IMR-90 (cell line): ENCODE measurements at regions not wholly inside any gene's neighbourhood (a gene's known extent, or its start where the extent isn't known, plus 50 kb on each side); places are given as distances from the start of the nearest gene placed in this dataset.

Experiments used
- ATAC-seq: fragments of 200-7000 bp; cut with Tn5 transposase; 2 replicates; pipeline ENCODE4 v1.9.1; 2020; ENCODE audit warnings: low read depth, mild to moderate bottlenecking, moderate library complexity
- BruUV-seq: library from RNA; stranded (reverse); fragments of 400-500 nt; replicated peaks from 2 replicates; lab custom pipeline; 2021; lab: Mats Ljungman, UMichigan
- CTCF ChIA-PET: fragments of 300-600 bp; formaldehyde crosslinking; extraction: SDS; loops from one replicate; lab custom pipeline; 2021; ENCODE audit warnings: antibody characterized with exemption; lab: Yijun Ruan, JAX
- POLR2A ChIA-PET: fragments of 300-600 bp; sonication (Branson Sonifier 250); formaldehyde crosslinking; loops from one replicate; lab custom pipeline; 2022; ENCODE audit warnings: antibody characterized with exemption; ENCODE audit not compliant: unreplicated experiment; lab: Charles Lee
- DNase-seq: peaks from one replicate; pipeline ENCODE4 v3.0.0; 2013
- H2AFZ ChIP-seq: replicated peaks from 2 replicates; pipeline ENCODE3; 2013; ENCODE audit warnings: low read length, mild to moderate bottlenecking; ENCODE audit not compliant: poor library complexity
- H2AK5ac ChIP-seq: 2 replicates; pipeline ENCODE4 v1.6.1; 2013; ENCODE audit warnings: low read depth, low read length, inconsistent platforms
- H2AK9ac ChIP-seq: replicated peaks from 2 replicates; pipeline ENCODE3; 2013; ENCODE audit warnings: mild to moderate bottlenecking, low read depth, low read length, moderate library complexity; ENCODE audit not compliant: poor library complexity
- H2BK120ac ChIP-seq: 2 replicates; pipeline ENCODE4 v1.6.1; 2013; ENCODE audit warnings: low read depth, low read length, inconsistent platforms
- H2BK15ac ChIP-seq: 3 replicates; pipeline ENCODE4 v1.6.1; 2013; ENCODE audit warnings: low read depth, low read length, inconsistent platforms
- H2BK20ac ChIP-seq: 2 replicates; pipeline ENCODE4 v1.6.1; 2013; ENCODE audit warnings: low read depth, mild to moderate bottlenecking, inconsistent platforms, low read length, moderate library complexity
- H2BK5ac ChIP-seq: 2 replicates; pipeline ENCODE4 v1.6.1; 2013; ENCODE audit warnings: mild to moderate bottlenecking, low read depth, low read length, inconsistent platforms; ENCODE audit not compliant: poor library complexity, severe bottlenecking
- H3K14ac ChIP-seq: replicated peaks from 2 replicates; pipeline ENCODE4 v1.6.1; 2013; ENCODE audit warnings: low read depth, low read length, inconsistent platforms
- H3K18ac ChIP-seq: 2 replicates; pipeline ENCODE4 v1.6.1; 2013; ENCODE audit warnings: low read depth, low read length, control low read depth
- H3K23ac ChIP-seq: 2 replicates; pipeline ENCODE4 v1.6.1; 2013; ENCODE audit warnings: low read depth, low read length, inconsistent platforms
- H3K27ac ChIP-seq: 2 replicates; pipeline ENCODE4 v1.5.1; 2013; ENCODE audit warnings: mild to moderate bottlenecking, control low read depth, low read length; ENCODE audit not compliant: insufficient read depth
- H3K27me3 ChIP-seq: 2 replicates; pipeline ENCODE4 v1.6.1; 2013; ENCODE audit warnings: low read length; ENCODE audit not compliant: control insufficient read depth, insufficient read depth
- H3K36me3 ChIP-seq: 2 replicates; pipeline ENCODE4 v1.6.1; 2013; ENCODE audit warnings: low read length, mixed read lengths; ENCODE audit not compliant: control insufficient read depth, insufficient read depth
- H3K4ac ChIP-seq: 2 replicates; pipeline ENCODE4 v1.6.1; 2013; ENCODE audit warnings: low read depth, low read length, inconsistent platforms
- H3K4me1 ChIP-seq: 2 replicates; pipeline ENCODE4 v1.6.1; 2013; ENCODE audit warnings: low read length, mixed read lengths; ENCODE audit not compliant: control insufficient read depth, insufficient read depth
- H3K4me2 ChIP-seq: 2 replicates; pipeline ENCODE4 v1.6.1; 2013; ENCODE audit warnings: low read depth, mild to moderate bottlenecking, control low read depth, low read length, moderate library complexity
- H3K4me3 ChIP-seq: 2 replicates; pipeline ENCODE4 v1.5.1; 2013; ENCODE audit warnings: low read depth, mild to moderate bottlenecking, control low read depth, low read length, moderate library complexity; ENCODE audit not compliant: insufficient read depth
- H3K56ac ChIP-seq: 2 replicates; pipeline ENCODE4 v1.6.1; 2013; ENCODE audit warnings: low read length, inconsistent platforms; ENCODE audit not compliant: insufficient read depth; ENCODE audit errors: extremely low read depth
- H3K79me1 ChIP-seq, 2 experiments: 2 replicates each; pipeline ENCODE4 v1.6.1; 2013; ENCODE audit warnings: low read length in 2 of 2, inconsistent platforms in 1 of 2, low read depth in 1 of 2
- H3K9ac ChIP-seq: 2 replicates; pipeline ENCODE4 v1.6.1; 2013; ENCODE audit warnings: low read depth, low read length, control low read depth
- H3K9me1 ChIP-seq: 2 replicates; pipeline ENCODE4 v1.6.1; 2013; ENCODE audit warnings: low read length, inconsistent platforms; ENCODE audit not compliant: insufficient read depth
- H3K9me3 ChIP-seq: 2 replicates; pipeline ENCODE4 v1.6.1; 2013; ENCODE audit warnings: low read length; ENCODE audit not compliant: control insufficient read depth, insufficient read depth
- H4K20me1 ChIP-seq: 2 replicates; pipeline ENCODE4 v1.6.1; 2013; ENCODE audit warnings: low read length, inconsistent platforms; ENCODE audit not compliant: insufficient read depth
- H4K5ac ChIP-seq: 2 replicates; pipeline ENCODE4 v1.6.1; 2013; ENCODE audit warnings: mild to moderate bottlenecking, low read depth, low read length, control low read depth
- H4K8ac ChIP-seq, 2 experiments: 2 replicates each; pipeline ENCODE4 v1.6.1; 2013; ENCODE audit warnings: low read depth in 2 of 2, low read length in 2 of 2, control low read depth in 1 of 2, inconsistent platforms in 1 of 2
- H4K91ac ChIP-seq: 2 replicates; pipeline ENCODE4 v1.6.1; 2013; ENCODE audit warnings: low read depth, low read length, inconsistent platforms; ENCODE audit not compliant: insufficient read depth
- CHD1 ChIP-seq: IDR thresholded peaks from 2 replicates; pipeline ENCODE4 v1.6.1; 2012; ENCODE audit warnings: low read depth, low read length, improper control_type of control experiment
- FOS ChIP-seq: fragments of 150-350 bp; IDR thresholded peaks from 2 replicates; pipeline ENCODE4 v1.6.1; 2016; ENCODE audit warnings: low read depth, low read length
- MAFK ChIP-seq: IDR thresholded peaks from 2 replicates; pipeline ENCODE4 v1.6.1; 2012; ENCODE audit warnings: low read depth, low read length, improper control_type of control experiment
- MXI1 ChIP-seq: IDR thresholded peaks from 2 replicates; pipeline ENCODE4 v1.6.1; 2012; ENCODE audit warnings: low read depth, mild to moderate bottlenecking, low read length, moderate library complexity, borderline replicate concordance
- RAD21 ChIP-seq: IDR thresholded peaks from 2 replicates; pipeline ENCODE4 v1.6.1; 2012; ENCODE audit warnings: low read length, improper control_type of control experiment
- RCOR1 ChIP-seq: IDR thresholded peaks from 2 replicates; pipeline ENCODE4 v1.6.1; 2012; ENCODE audit warnings: mild to moderate bottlenecking, low read length, improper control_type of control experiment; ENCODE audit not compliant: insufficient replicate concordance
- SMC3 ChIP-seq: fragments of 150-350 bp; IDR thresholded peaks from 2 replicates; pipeline ENCODE4 v1.6.1; 2016; ENCODE audit warnings: low read depth, mild to moderate bottlenecking, antibody characterized with exemption, low read length, moderate library complexity
- WGBS, 2 experiments: methylation state at CpG; one replicate each; pipeline versions ENCODE4 v1.1.5 to v1.1.7; 2013; ENCODE audit warnings: missing lambda C conversion rate in 2 of 2; ENCODE audit not compliant: insufficient read length in 1 of 2; ENCODE audit errors: extremely low coverage in 2 of 2; 5-methylcytosine and 5-hydroxymethylcytosine counted together
- dilution Hi-C: fragments of 300-500 bp; cut with HindIII; formaldehyde crosslinking; loops from one replicate; pipeline ENCODE4 v1.14.3; 2018; ENCODE audit warnings: low sequenced_read_pairs; ENCODE audit not compliant: unreplicated experiment
- in situ Hi-C: fragments of 300-500 bp; cut with MboI; formaldehyde crosslinking; loops from 3 replicates; pipeline ENCODE4 v1.14.3; 2019; ENCODE audit warnings: low sequenced_read_pairs, inconsistent platforms, mixed read lengths
- intact Hi-C: fragments of 100-400 bp; cut with micrococcal nuclease; formaldehyde crosslinking; loops from 2 replicates; pipeline ENCODE4 v1.10.0; 2022

- H3K9me1 ChIP-seq: no peaks in the 10 kb centered on the region
- peaks cover 3% of the 10 kb centered on the region; the same call in 1 of the 2 replicates for H3K9me3 ChIP-seq
- H2AFZ ChIP-seq: no peak overlapping the region
- no peaks in the 10 kb centered on the region for H3K27me3 ChIP-seq
- H3K4me1 ChIP-seq: no peaks in the 10 kb centered on the region
- H2AK9ac ChIP-seq: no peak overlapping the region
- no peak overlapping the region for H2BK15ac ChIP-seq
- H3K79me1 ChIP-seq: no peaks in the 10 kb centered on the region
- H3K9ac ChIP-seq: no peak overlapping the region
- in situ Hi-C loops (no loop called here), dilution Hi-C loops (no loop called here), intact Hi-C loops (no loop called here)
- no peak overlapping the region for H4K8ac ChIP-seq
- DNase-seq (peak; percentile 75), ATAC-seq (no peak; the same call in 1 of the 2 replicates)
- no peak overlapping the region for H3K27ac ChIP-seq
- no peaks in the 10 kb centered on the region for H3K36me3 ChIP-seq
- no peak overlapping the region for H3K23ac ChIP-seq
- no peak overlapping the region for H2BK5ac ChIP-seq
- H3K4me3 ChIP-seq: no peak overlapping the region
- H2BK20ac ChIP-seq: no peak overlapping the region
- no peak overlapping the region; the same call in 1 of the 2 replicates for H2BK120ac ChIP-seq
- no peak overlapping the region for H2AK5ac ChIP-seq
- no peak overlapping the region for H4K91ac ChIP-seq
- H3K4ac ChIP-seq: no peak overlapping the region
- H3K14ac ChIP-seq: no peak overlapping the region
- TF ChIP-seq CHD1: no peak
- no peak for TF ChIP-seq SMC3
- peak; percentile 18; the same call in 1 of the 2 replicates for TF ChIP-seq FOS
- no peak for TF ChIP-seq MAFK
- TF ChIP-seq RAD21: no peak
- TF ChIP-seq RCOR1: no peak
- TF ChIP-seq MXI1: no peak
- no peak overlapping the region for H3K18ac ChIP-seq
- BruUV-seq: no TSS peak
- H4K5ac ChIP-seq: no peak overlapping the region
- ChIA-PET CTCF (no interaction called here), POLR2A (no interaction called here)
- H3K4me2 ChIP-seq: peak overlapping the region; percentile 50; the same call in 1 of the 2 replicates
- no peak overlapping the region for H3K56ac ChIP-seq
- WGBS, 2 experiments: no CpG with 5 or more reads among the region's 2 CpGs
- no peaks in the 10 kb centered on the region for H4K20me1 ChIP-seq
Measured at GRCh38 chr1:199226163-199226562, 587.3 kb downstream of the PTPRC start.
